Nephron progenitor cell (in vitro differentiated cells): ENCODE measurements at regions not wholly inside any gene's neighbourhood (a gene's known extent, or its start where the extent isn't known, plus 50 kb on each side); places are given as distances from the start of the nearest gene placed in this dataset.
A peak's percentile ranks its signal among the peaks of the same experiment; 100 is the strongest.

ENCODE experiments used
- DNase-seq: peaks from one replicate; pipeline ENCODE4 v3.0.0; 2021
- H3K27ac Mint-ChIP-seq: 2 replicates; pipeline ENCODE4 v1.8.0; 2021; ENCODE audit warnings: mild to moderate bottlenecking, moderate library complexity, mixed read lengths
- H3K27me3 Mint-ChIP-seq: 2 replicates; pipeline ENCODE4 v1.8.0; 2021; ENCODE audit warnings: mild to moderate bottlenecking, low read depth, mixed read lengths; ENCODE audit not compliant: poor library complexity
- H3K36me3 Mint-ChIP-seq: 2 replicates; pipeline ENCODE4 v1.8.0; 2021; ENCODE audit warnings: low read depth, mixed read lengths
- H3K4me1 Mint-ChIP-seq: 2 replicates; pipeline ENCODE4 v1.8.0; 2021; ENCODE audit warnings: mixed read lengths
- H3K4me3 Mint-ChIP-seq: 2 replicates; pipeline ENCODE4 v1.8.0; 2021; ENCODE audit warnings: mild to moderate bottlenecking, moderate library complexity, mixed read lengths
- H3K9me3 Mint-ChIP-seq: 2 replicates; pipeline ENCODE4 v1.8.0; 2021; ENCODE audit warnings: mild to moderate bottlenecking, moderate library complexity, mixed read lengths
- CTCF ChIP-seq: fragments of 200-600 bp; sonication (generic); IDR thresholded peaks from 2 replicates; pipeline ENCODE4 v1.5.0; 2021; ENCODE audit warnings: antibody characterized with exemption

- H3K27me3 Mint-ChIP-seq = no peaks in the 10 kb centered on the region
These were observed 159.1 kb upstream of the EEPD1 start for GRCh38 chr7:35993676-35994606.

GRCh38 chr7:35995334-35995733, 157.7 kb upstream of the EEPD1 start:
- H3K27me3 Mint-ChIP-seq = no peaks in the 10 kb centered on the region
- H3K4me1 Mint-ChIP-seq = peaks cover 5% of the 10 kb centered on the region

More at GRCh38 chr7:35993676-35994606, 159.1 kb upstream of the EEPD1 start:
- no peak for TF ChIP-seq CTCF
- H3K4me3 Mint-ChIP-seq = no peak overlapping the region
- peaks cover 11% of the 10 kb centered on the region for H3K4me1 Mint-ChIP-seq
- no peaks in the 10 kb centered on the region for H3K9me3 Mint-ChIP-seq
- no peak for DNase-seq
- peak overlapping the region; percentile 50 for H3K27ac Mint-ChIP-seq
- H3K36me3 Mint-ChIP-seq = no peaks in the 10 kb centered on the region

GRCh38 chr7:35998481-35998880, 154.6 kb upstream of the EEPD1 start:
- Mint-ChIP-seq H3K27me3 (peaks cover 4% of the 10 kb centered on the region), H3K27ac (no peak overlapping the region), H3K36me3 (no peaks in the 10 kb centered on the region), H3K9me3 (peaks cover 18% of the 10 kb centered on the region), H3K4me3 (no peak overlapping the region), H3K4me1 (peaks cover 5% of the 10 kb centered on the region)
- TF ChIP-seq CTCF = no peak
- DNase-seq = no peak

More at GRCh38 chr7:35995334-35995733, 157.7 kb upstream of the EEPD1 start:
- H3K9me3 Mint-ChIP-seq = no peaks in the 10 kb centered on the region
- no peak for DNase-seq
- no peak overlapping the region for H3K27ac Mint-ChIP-seq
- H3K4me3 Mint-ChIP-seq = no peak overlapping the region
- no peaks in the 10 kb centered on the region for H3K36me3 Mint-ChIP-seq
- no peak for TF ChIP-seq CTCF

GRCh38 chr7:36001546-36001945, 151.5 kb upstream of the EEPD1 start:
- no peak overlapping the region for H3K27ac Mint-ChIP-seq
- no peaks in the 10 kb centered on the region for H3K36me3 Mint-ChIP-seq
- no peaks in the 10 kb centered on the region for H3K4me1 Mint-ChIP-seq
- no peak for DNase-seq
- no peak for TF ChIP-seq CTCF
- no peak overlapping the region for H3K4me3 Mint-ChIP-seq
- H3K27me3 Mint-ChIP-seq = peaks cover 4% of the 10 kb centered on the region
- H3K9me3 Mint-ChIP-seq = peaks cover 19% of the 10 kb centered on the region

- no peak for DNase-seq
- no peak for TF ChIP-seq CTCF
- no peaks in the 10 kb centered on the region for H3K36me3 Mint-ChIP-seq
- no peaks in the 10 kb centered on the region for H3K4me1 Mint-ChIP-seq
- no peak overlapping the region for H3K4me3 Mint-ChIP-seq
- no peak overlapping the region for H3K27ac Mint-ChIP-seq
- H3K27me3 Mint-ChIP-seq = peaks cover 8% of the 10 kb centered on the region
- H3K9me3 Mint-ChIP-seq = peaks cover 19% of the 10 kb centered on the region
These were observed 150.2 kb upstream of the EEPD1 start for GRCh38 chr7:36002900-36003299.

GRCh38 chr7:36003343-36003742, 149.7 kb upstream of the EEPD1 start:
- Mint-ChIP-seq H3K27ac (no peak overlapping the region), H3K36me3 (no peaks in the 10 kb centered on the region), H3K4me3 (no peak overlapping the region), H3K9me3 (peaks cover 19% of the 10 kb centered on the region), H3K27me3 (peaks cover 8% of the 10 kb centered on the region), H3K4me1 (no peaks in the 10 kb centered on the region)
- no peak for TF ChIP-seq CTCF
- DNase-seq = no peak
